Kidney (tissue), 13 donors: ENCODE measurements at regions not wholly inside any gene's neighbourhood (a gene's known extent, or its start where the extent isn't known, plus 50 kb on each side); places are given as distances from the start of the nearest gene placed in this dataset.
A peak's percentile ranks its signal among the peaks of the same experiment; 100 is the strongest.

Experiments
- DNase-seq, 5 donors: peaks; one replicate each; pipeline ENCODE4 v3.0.0-alpha.2; 2013 to 2020
- FAIRE-seq: peaks from 2 replicates; lab custom pipeline; 2012; peaks lifted over from hg19 to GRCh38; lab: Jason Lieb, UNC
- H3K27ac ChIP-seq, 2 donors: one replicate each; pipeline ENCODE4 v1.7.0; 2013; ENCODE audit warnings: low read depth in 2 of 2, low read length in 2 of 2, inconsistent platforms in 1 of 2
- H3K27me3 ChIP-seq: one replicate; pipeline ENCODE4 v1.7.1; 2013; ENCODE audit warnings: low read length, inconsistent platforms; ENCODE audit not compliant: control insufficient read depth, insufficient read depth
- H3K36me3 ChIP-seq, 3 donors: one replicate each; pipeline versions ENCODE4 v1.7.0 to v1.7.1; 2013; ENCODE audit warnings: low read length in 3 of 3, control low read depth in 1 of 3, inconsistent platforms in 1 of 3; ENCODE audit not compliant: insufficient read depth in 3 of 3, control insufficient read depth in 2 of 3
- H3K4me1 ChIP-seq, 3 donors: one replicate each; pipeline versions ENCODE4 v1.7.0 to v1.7.1; 2013; ENCODE audit warnings: low read length in 3 of 3, inconsistent platforms in 1 of 3, low read depth in 1 of 3; ENCODE audit not compliant: control insufficient read depth in 2 of 3, insufficient read depth in 2 of 3
- H3K4me3 ChIP-seq, 3 donors: one replicate each; pipeline versions ENCODE4 v1.7.0 to v1.8.1; 2013; ENCODE audit warnings: low read length in 3 of 3, control low read depth in 1 of 3, inconsistent platforms in 1 of 3
- H3K9ac ChIP-seq, 3 donors: one replicate each; pipeline versions ENCODE4 v1.7.0 to v1.7.1; 2013; ENCODE audit warnings: low read length in 3 of 3, control low read depth in 1 of 3, inconsistent platforms in 1 of 3
- H3K9me3 ChIP-seq, 3 donors: one replicate each; pipeline versions ENCODE4 v1.7.0 to v1.7.1; 2013; ENCODE audit warnings: low read length in 3 of 3, control low read depth in 1 of 3, inconsistent platforms in 1 of 3; ENCODE audit not compliant: control insufficient read depth in 2 of 3, insufficient read depth in 1 of 3
- CTCF ChIP-seq: IDR thresholded peaks from 3 replicates; pipeline ENCODE4 v1.5.1; 2012; ENCODE audit warnings: mild to moderate bottlenecking, moderate library complexity, borderline replicate concordance; ENCODE audit not compliant: insufficient read depth; ENCODE audit errors: extremely low read depth
- intact Hi-C: fragments of 100-400 bp; cut with DNase I; formaldehyde crosslinking; loops from one replicate; pipeline ENCODE4 v1.11.1; 2022
- donor health status: control.
- donor health status: control.
- donor health status: control.
- donor health status: control.
- donor health status: control.
- donor health status: DM: yes; HTN: yes; CAD: no.
- donor health status: Normal renal cell carcinoma (clear cell type).

DNA sequence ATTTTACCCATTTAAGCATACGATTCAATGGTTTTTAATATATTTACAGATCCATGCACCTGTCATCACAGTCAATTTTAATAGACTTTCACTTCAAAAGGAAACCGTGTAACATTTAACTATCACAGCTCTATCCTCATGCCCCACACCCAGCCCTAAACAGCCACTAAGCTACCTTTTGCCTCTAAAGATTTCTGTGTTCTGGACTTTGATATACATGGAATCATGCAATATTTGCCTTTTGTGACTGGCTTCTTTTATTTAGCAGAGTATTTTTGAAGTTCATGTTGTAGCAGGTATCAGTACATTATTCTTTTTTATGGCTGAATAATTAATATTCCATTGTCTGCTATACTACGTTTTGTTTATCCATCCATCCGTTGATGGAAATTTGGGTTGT is 50.3 kb upstream of the STX16 start:
- FAIRE-seq: no peak
- H3K9ac ChIP-seq: no peak overlapping the region
- peaks cover 0 to 3% (median 2%) of the 10 kb centered on the region in 3 donors for H3K4me1 ChIP-seq
- intact Hi-C loops: no loop called here
- H3K27me3 ChIP-seq: no peaks in the 10 kb centered on the region
- no peaks in the 10 kb centered on the region for H3K36me3 ChIP-seq
- no peak for DNase-seq
- no peak for TF ChIP-seq CTCF
- H3K27ac ChIP-seq: no peak overlapping the region
- H3K4me3 ChIP-seq: no peak overlapping the region
- peaks cover 0 to 6% (median 0%) of the 10 kb centered on the region in 3 donors for H3K9me3 ChIP-seq

DNA sequence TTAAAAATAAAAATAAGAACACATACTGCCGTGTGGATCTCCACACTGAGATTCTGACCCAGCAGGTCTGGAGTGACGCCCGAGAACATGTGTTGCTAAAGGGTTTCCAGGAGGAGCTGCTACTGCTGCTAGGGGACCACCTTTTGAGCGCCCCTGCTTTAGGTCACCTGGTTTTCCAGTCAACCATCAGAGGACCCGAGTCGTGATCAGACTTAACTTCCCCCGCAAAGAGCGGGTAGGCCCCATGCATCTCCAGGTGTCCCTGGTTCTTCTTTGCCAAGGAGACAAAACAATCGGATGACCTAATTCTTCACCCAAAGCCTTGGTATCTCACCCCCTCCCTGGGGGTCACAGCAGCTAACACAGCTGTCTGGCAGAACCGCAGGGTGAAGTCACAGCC is 51.1 kb upstream of the STX16 start:
- Histone ChIP-seq H3K36me3 (no peaks in the 10 kb centered on the region), H3K4me1 (peaks cover 0 to 3% (median 2%) of the 10 kb centered on the region in 3 donors), H3K4me3 (no peak overlapping the region), H3K9me3 (peaks cover 0 to 6% (median 0%) of the 10 kb centered on the region in 3 donors), H3K9ac (no peak overlapping the region), H3K27ac (no peak overlapping the region), H3K27me3 (no peaks in the 10 kb centered on the region)
- DNase-seq (no peak), FAIRE-seq (no peak)
- intact Hi-C loops: no loop called here
- no peak for TF ChIP-seq CTCF

GRCh38 chr20:58598211-58599015 is 52.7 kb upstream of the STX16 start:
- Histone ChIP-seq H3K36me3 (no peaks in the 10 kb centered on the region), H3K9me3 (peaks cover 0 to 6% (median 0%) of the 10 kb centered on the region in 3 donors), H3K4me1 (peaks cover 0 to 3% (median 2%) of the 10 kb centered on the region in 3 donors), H3K9ac (no peak overlapping the region), H3K27me3 (no peaks in the 10 kb centered on the region), H3K4me3 (no peak overlapping the region), H3K27ac (no peak overlapping the region)
- DNase-seq: peak in 1 of 5 donors; percentile 65
- no peak for FAIRE-seq
- intact Hi-C loops: no loop called here
- TF ChIP-seq CTCF: no peak
